Colonic mucosa (tissue), 4 donors: ENCODE measurements at regions not wholly inside any gene's neighbourhood (a gene's known extent, or its start where the extent isn't known, plus 50 kb on each side); places are given as distances from the start of the nearest gene placed in this dataset.
"Not testable (repeated sequence)": the region's sequence is repeated elsewhere in the genome, so short reads cannot be mapped to it uniquely, and the experiment has no call there.

Source experiments
- DNase-seq: peaks from one replicate; pipeline ENCODE4 v3.0.0-alpha.2; 2020
- H3K27ac ChIP-seq: fragments of 200-600 bp; one replicate; pipeline ENCODE4 v1.8.0; 2021
- H3K27me3 ChIP-seq: fragments of 200-600 bp; one replicate; pipeline ENCODE4 v1.8.0; 2021
- H3K36me3 ChIP-seq: fragments of 200-600 bp; one replicate; pipeline ENCODE4 v1.8.0; 2021
- H3K4me1 ChIP-seq: fragments of 200-600 bp; one replicate; pipeline ENCODE4 v1.8.0; 2021; ENCODE audit warnings: mild to moderate bottlenecking
- H3K4me3 ChIP-seq: fragments of 200-600 bp; one replicate; pipeline ENCODE4 v1.8.0; 2021
- H3K9ac ChIP-seq, 2 donors: one replicate each; pipeline ENCODE4 v1.7.0; 2013; ENCODE audit warnings: control low read depth in 2 of 2, low read depth in 2 of 2, low read length in 2 of 2
- H3K9me3 ChIP-seq: fragments of 200-600 bp; one replicate; pipeline ENCODE4 v1.8.0; 2021
- intact Hi-C: fragments of 100-400 bp; cut with DNase I; formaldehyde crosslinking; loops from one replicate; pipeline ENCODE4 v1.14.1; 2022
- TF ChIP-seq, protein P1 (sequence below): fragments of 200-600 bp; IDR thresholded peaks from one replicate; pipeline ENCODE4 v1.8.0; 2022; ENCODE audit warnings: antibody characterized with exemption, mild to moderate bottlenecking
- donor health status: healthy.
- donor health status: DM: no; HTN: no; CAD: no.
- donor health status: DM: no; HTN: no; CAD: no.

DNA sequence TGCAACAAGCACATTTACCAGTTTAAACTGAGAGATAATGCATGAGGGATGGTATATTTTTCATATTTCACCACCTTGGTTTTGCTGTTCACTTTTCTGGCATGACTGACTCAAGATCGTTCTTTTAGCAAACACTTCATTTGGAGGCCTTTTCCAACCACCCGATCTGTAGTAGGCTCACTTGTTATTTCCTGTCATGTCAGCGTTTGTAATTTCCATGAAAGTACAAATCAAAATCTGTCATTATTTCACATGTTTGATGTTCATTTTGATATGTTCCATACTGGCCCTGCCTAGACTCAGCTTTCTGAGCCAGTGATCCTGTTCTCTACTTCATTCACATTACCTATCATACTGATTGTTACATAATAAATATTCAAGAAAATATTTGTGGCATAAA is 1888.3 kb upstream of the PCDH7 start:
- Histone ChIP-seq H3K4me3 (no peak overlapping the region), H3K27ac (no peak overlapping the region), H3K4me1 (no peaks in the 10 kb centered on the region), H3K36me3 (no peaks in the 10 kb centered on the region), H3K9ac (no peak overlapping the region), H3K27me3 (no peaks in the 10 kb centered on the region), H3K9me3 (no peaks in the 10 kb centered on the region)
- no peak for DNase-seq
- intact Hi-C loops, result no loop called here
- TF ChIP-seq, protein P1, sequence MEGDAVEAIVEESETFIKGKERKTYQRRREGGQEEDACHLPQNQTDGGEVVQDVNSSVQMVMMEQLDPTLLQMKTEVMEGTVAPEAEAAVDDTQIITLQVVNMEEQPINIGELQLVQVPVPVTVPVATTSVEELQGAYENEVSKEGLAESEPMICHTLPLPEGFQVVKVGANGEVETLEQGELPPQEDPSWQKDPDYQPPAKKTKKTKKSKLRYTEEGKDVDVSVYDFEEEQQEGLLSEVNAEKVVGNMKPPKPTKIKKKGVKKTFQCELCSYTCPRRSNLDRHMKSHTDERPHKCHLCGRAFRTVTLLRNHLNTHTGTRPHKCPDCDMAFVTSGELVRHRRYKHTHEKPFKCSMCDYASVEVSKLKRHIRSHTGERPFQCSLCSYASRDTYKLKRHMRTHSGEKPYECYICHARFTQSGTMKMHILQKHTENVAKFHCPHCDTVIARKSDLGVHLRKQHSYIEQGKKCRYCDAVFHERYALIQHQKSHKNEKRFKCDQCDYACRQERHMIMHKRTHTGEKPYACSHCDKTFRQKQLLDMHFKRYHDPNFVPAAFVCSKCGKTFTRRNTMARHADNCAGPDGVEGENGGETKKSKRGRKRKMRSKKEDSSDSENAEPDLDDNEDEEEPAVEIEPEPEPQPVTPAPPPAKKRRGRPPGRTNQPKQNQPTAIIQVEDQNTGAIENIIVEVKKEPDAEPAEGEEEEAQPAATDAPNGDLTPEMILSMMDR, result no peak

GRCh38 chr4:28832444-28832843 is 1887.7 kb upstream of the PCDH7 start:
- H3K9me3 ChIP-seq, result no peaks in the 10 kb centered on the region
- intact Hi-C loops, result no loop called here
- H3K9ac ChIP-seq, result no peak overlapping the region
- no peaks in the 10 kb centered on the region for H3K27me3 ChIP-seq
- TF ChIP-seq, protein P1, result no peak
- no peaks in the 10 kb centered on the region for H3K4me1 ChIP-seq
- H3K4me3 ChIP-seq, result no peak overlapping the region
- no peak overlapping the region for H3K27ac ChIP-seq
- DNase-seq, result no peak
- H3K36me3 ChIP-seq, result no peaks in the 10 kb centered on the region

- H3K4me1 ChIP-seq, result no peaks in the 10 kb centered on the region
- no peaks in the 10 kb centered on the region for H3K9me3 ChIP-seq
- H3K27me3 ChIP-seq, result no peaks in the 10 kb centered on the region
- H3K9ac ChIP-seq, result no peak overlapping the region
- no peak overlapping the region for H3K4me3 ChIP-seq
- H3K36me3 ChIP-seq, result no peaks in the 10 kb centered on the region
- TF ChIP-seq, protein P1, result no peak
- H3K27ac ChIP-seq, result no peak overlapping the region
- intact Hi-C loops, result no loop called here
- no peak for DNase-seq
These were observed 1886.0 kb upstream of the PCDH7 start for GRCh38 chr4:28834120-28834519.

DNA sequence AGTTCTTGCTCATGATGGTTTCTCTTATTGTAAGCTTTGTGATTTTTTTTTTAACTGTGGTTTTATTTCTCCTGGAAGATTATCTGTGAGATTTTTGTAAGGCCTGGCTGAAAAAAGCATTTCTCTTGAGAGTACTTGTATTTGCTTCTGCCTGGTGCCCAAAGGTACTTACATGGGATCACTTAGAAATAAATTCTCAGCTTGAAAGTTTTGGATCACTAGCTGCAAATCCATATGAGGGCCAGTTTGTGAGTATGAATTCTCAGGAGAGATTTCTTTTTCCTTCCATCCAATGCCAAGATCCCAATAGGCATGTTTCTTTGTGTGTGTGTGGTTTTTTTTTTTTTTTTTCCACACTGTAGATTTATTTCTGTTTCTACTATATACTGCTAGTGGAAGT is 1884.7 kb upstream of the PCDH7 start:
- no peaks in the 10 kb centered on the region for H3K36me3 ChIP-seq
- intact Hi-C loops, result no loop called here
- H3K9ac ChIP-seq, result no peak overlapping the region
- no peak for DNase-seq
- TF ChIP-seq, protein P1, result no peak
- H3K4me1 ChIP-seq, result no peaks in the 10 kb centered on the region
- H3K9me3 ChIP-seq, result no peaks in the 10 kb centered on the region
- no peak overlapping the region for H3K4me3 ChIP-seq
- no peaks in the 10 kb centered on the region for H3K27me3 ChIP-seq
- no peak overlapping the region for H3K27ac ChIP-seq

DNA sequence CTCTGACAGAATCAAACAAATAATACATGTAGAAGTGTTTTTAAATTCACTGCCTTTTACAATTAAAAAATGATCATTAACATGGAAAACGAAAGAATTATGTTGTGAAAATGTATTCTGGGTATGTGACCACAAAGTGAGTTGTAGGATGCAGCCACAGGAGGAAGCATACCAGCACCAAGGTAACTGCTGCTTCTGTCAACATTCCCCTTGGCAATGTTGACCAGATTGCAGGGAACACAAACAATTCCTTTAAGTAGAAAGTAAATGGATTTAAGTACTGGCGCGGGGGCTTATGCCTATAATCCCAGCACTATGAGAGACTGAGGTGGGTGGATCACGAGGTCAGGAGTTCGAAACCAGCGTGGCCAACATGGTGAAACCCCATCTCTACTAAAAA is 1877.9 kb upstream of the PCDH7 start:
- Histone ChIP-seq H3K36me3 (no peaks in the 10 kb centered on the region), H3K9me3 (no peaks in the 10 kb centered on the region), H3K27me3 (no peaks in the 10 kb centered on the region), H3K9ac (no peak overlapping the region), H3K27ac (no peak overlapping the region), H3K4me1 (no peaks in the 10 kb centered on the region), H3K4me3 (no peak overlapping the region)
- intact Hi-C loops, result no loop called here
- DNase-seq, result no peak
- TF ChIP-seq, protein P1, result no peak

DNA sequence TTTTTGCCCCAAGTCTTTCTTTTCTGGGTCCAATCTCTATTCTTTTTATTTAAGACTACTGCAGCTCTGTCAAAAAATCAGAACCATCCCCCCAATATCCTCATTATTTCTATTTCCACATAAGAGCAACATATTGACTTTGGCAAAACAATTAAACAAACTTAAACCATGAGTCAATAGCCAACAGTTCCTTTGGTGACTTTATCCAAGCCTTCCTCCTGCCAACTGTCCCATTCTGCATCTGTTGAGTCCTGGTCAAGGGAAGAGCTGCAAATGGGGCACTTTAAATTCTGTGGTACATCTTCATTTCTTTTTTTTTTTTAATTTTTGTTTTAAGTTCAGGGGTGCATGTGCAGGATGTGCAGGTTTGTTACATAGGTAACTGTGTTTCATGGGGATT is 1875.0 kb upstream of the PCDH7 start:
- Histone ChIP-seq H3K9ac (no peak overlapping the region), H3K36me3 (no peaks in the 10 kb centered on the region), H3K9me3 (no peaks in the 10 kb centered on the region), H3K27ac (no peak overlapping the region), H3K27me3 (no peaks in the 10 kb centered on the region), H3K4me3 (no peak overlapping the region), H3K4me1 (no peaks in the 10 kb centered on the region)
- TF ChIP-seq, protein P1, result no peak
- no peak for DNase-seq
- intact Hi-C loops, result no loop called here

DNA sequence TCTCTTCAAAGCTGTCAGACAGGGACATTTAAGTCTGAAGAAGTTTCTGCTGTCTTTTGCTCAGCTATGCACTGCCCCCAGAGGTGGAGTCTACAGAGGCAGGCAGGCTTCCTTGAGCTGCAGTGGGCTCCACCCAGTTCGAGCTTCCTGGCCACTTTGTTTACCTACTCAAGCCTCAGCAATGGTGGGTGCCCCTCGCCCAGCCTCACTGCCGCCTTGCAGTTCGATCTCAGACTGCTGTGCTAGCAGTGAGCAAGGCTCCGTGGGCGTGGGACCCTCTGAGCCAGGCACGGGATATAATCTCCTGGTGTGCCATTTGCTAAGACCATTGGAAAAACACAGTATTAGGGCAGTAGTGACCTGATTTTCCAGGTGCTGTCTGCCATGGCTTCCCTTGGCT is 1863.1 kb upstream of the PCDH7 start:
- H3K36me3 ChIP-seq, intact Hi-C loops, H3K27ac ChIP-seq, H3K9ac ChIP-seq, DNase-seq, H3K4me3 ChIP-seq, H3K27me3 ChIP-seq, H3K4me1 ChIP-seq, H3K9me3 ChIP-seq: not testable (repeated sequence)
